ENCODE measurements at regions not wholly inside any gene's neighbourhood (a gene's known extent, or its start where the extent isn't known, plus 50 kb on each side); places are given as distances from the start of the nearest gene placed in this dataset.

DNA sequence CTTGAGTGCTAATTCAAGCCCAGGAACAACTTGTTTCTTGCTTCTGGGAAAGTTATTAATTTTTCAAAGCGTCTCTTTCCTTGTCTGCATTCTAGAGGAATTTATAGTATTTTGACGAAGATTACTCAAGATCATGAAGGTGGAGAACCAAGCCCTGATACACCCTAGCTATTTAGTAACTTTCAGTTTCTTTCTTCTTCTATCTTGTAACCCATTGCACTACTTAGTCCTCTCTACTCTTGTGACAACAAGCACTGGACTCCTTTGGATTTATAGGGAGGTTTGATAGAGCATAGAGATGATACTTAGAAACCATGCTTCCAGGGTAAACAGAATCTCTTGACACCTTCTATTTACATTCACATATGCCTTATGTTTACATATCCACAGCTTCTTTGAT is 203.3 kb upstream of the GRM7 start:
- TF ChIP-seq, protein P1, sequence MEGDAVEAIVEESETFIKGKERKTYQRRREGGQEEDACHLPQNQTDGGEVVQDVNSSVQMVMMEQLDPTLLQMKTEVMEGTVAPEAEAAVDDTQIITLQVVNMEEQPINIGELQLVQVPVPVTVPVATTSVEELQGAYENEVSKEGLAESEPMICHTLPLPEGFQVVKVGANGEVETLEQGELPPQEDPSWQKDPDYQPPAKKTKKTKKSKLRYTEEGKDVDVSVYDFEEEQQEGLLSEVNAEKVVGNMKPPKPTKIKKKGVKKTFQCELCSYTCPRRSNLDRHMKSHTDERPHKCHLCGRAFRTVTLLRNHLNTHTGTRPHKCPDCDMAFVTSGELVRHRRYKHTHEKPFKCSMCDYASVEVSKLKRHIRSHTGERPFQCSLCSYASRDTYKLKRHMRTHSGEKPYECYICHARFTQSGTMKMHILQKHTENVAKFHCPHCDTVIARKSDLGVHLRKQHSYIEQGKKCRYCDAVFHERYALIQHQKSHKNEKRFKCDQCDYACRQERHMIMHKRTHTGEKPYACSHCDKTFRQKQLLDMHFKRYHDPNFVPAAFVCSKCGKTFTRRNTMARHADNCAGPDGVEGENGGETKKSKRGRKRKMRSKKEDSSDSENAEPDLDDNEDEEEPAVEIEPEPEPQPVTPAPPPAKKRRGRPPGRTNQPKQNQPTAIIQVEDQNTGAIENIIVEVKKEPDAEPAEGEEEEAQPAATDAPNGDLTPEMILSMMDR (IDR thresholded peaks at IDR 0.05; ENCODE audit: insufficient read depth, low read length, poor library complexity, severe bottlenecking): no peak
- TF ChIP-seq EZH2phosphoT487 (conservative IDR thresholded peaks at IDR 0.05; ENCODE audit: low read length): no peak
